Tibial artery (tissue), 4 donors: ENCODE measurements at regions not wholly inside any gene's neighbourhood (a gene's known extent, or its start where the extent isn't known, plus 50 kb on each side); places are given as distances from the start of the nearest gene placed in this dataset.

Source experiments
- DNase-seq, 2 donors: peaks; one replicate each; pipeline ENCODE4 v3.0.0-alpha.2; 2019
- H3K27ac ChIP-seq, 2 donors: fragments of 200-600 bp; sonication (generic) in 1 of 2; 1 replicate in 1 of 2; 2 replicates in 1 of 2; pipeline ENCODE4 v1.5.1; 2018 to 2019; ENCODE audit warnings: mild to moderate bottlenecking in 1 of 2
- H3K27me3 ChIP-seq, 2 donors: fragments of 200-600 bp; sonication (generic) in 1 of 2; one replicate each; pipeline versions ENCODE4 v1.5.1 to v1.6.0; 2016 to 2019
- H3K36me3 ChIP-seq, 3 donors: fragments of 200-600 bp; sonication (generic) in 2 of 3; one replicate each; pipeline ENCODE4 v1.5.1; 2016 to 2019; ENCODE audit warnings: mild to moderate bottlenecking in 2 of 3
- H3K4me1 ChIP-seq, 4 donors: fragments of 200-600 bp; sonication (generic) in 2 of 4; 1 replicate in 3 of 4; 2 replicates in 1 of 4; pipeline ENCODE4 v1.5.1; 2016 to 2019
- H3K4me3 ChIP-seq, 2 donors: fragments of 200-600 bp; sonication (generic) in 1 of 2; 1 replicate in 1 of 2; 2 replicates in 1 of 2; pipeline ENCODE4 v1.5.1; 2018 to 2019; ENCODE audit warnings: mild to moderate bottlenecking in 2 of 2
- H3K9me3 ChIP-seq, 3 donors: fragments of 200-600 bp; sonication (generic) in 1 of 3; one replicate each; pipeline ENCODE4 v1.5.1; 2016 to 2019
- CTCF ChIP-seq, 2 experiments: fragments of 200-600 bp in 1 of 2; fragments of 450-650 bp in 1 of 2; IDR thresholded peaks; one replicate each; pipeline ENCODE4 v1.5.1; 2017 to 2019; ENCODE audit warnings: antibody characterized with exemption in 2 of 2, mild to moderate bottlenecking in 1 of 2, moderate library complexity in 1 of 2
- intact Hi-C: fragments of 100-400 bp; cut with DNase I; formaldehyde crosslinking; loops from one replicate; pipeline ENCODE4 v1.15.0; 2023; ENCODE audit warnings: low total_unique reads

- H3K9me3 ChIP-seq: no peaks in the 10 kb centered on the region
- H3K4me1 ChIP-seq: peaks cover 0 to 15% (median 12%) of the 10 kb centered on the region in 4 donors
- H3K36me3 ChIP-seq: no peaks in the 10 kb centered on the region
- TF ChIP-seq CTCF (IDR thresholded peaks at IDR 0.05): no peak
- no peak for DNase-seq
- intact Hi-C loops: no loop called here
- no peak overlapping the region for H3K27ac ChIP-seq
- H3K27me3 ChIP-seq: peaks cover 0 to 29% of the 10 kb centered on the region in 2 donors
- no peak overlapping the region for H3K4me3 ChIP-seq
Measured at GRCh38 chr11:119580081-119580480, 148.9 kb downstream of the NECTIN1 start.

GRCh38 chr11:119578521-119579191 lies 150.3 kb downstream of the NECTIN1 start:
- DNase-seq: no peak
- no peak overlapping the region for H3K27ac ChIP-seq
- H3K27me3 ChIP-seq: peaks cover 0 to 16% of the 10 kb centered on the region in 2 donors
- H3K4me3 ChIP-seq: no peak overlapping the region
- no peaks in the 10 kb centered on the region for H3K36me3 ChIP-seq
- no peak for TF ChIP-seq CTCF (IDR thresholded peaks at IDR 0.05)
- intact Hi-C loops: no loop called here
- no peaks in the 10 kb centered on the region for H3K9me3 ChIP-seq
- peaks cover 0 to under 1% (median 0%) of the 10 kb centered on the region in 4 donors for H3K4me1 ChIP-seq

GRCh38 chr11:119573858-119574257 lies 150.9 kb upstream of the THY1 start:
- Histone ChIP-seq H3K4me1 (no peaks in the 10 kb centered on the region), H3K4me3 (no peak overlapping the region), H3K36me3 (no peaks in the 10 kb centered on the region), H3K27ac (no peak overlapping the region), H3K9me3 (no peaks in the 10 kb centered on the region), H3K27me3 (peaks cover 0 to 8% of the 10 kb centered on the region in 2 donors)
- intact Hi-C loops: no loop called here
- no peak for TF ChIP-seq CTCF (IDR thresholded peaks at IDR 0.05)
- DNase-seq: no peak

- Histone ChIP-seq H3K27ac (no peak overlapping the region), H3K4me3 (no peak overlapping the region), H3K4me1 (peaks cover 0 to 6% (median 0%) of the 10 kb centered on the region in 4 donors), H3K36me3 (no peaks in the 10 kb centered on the region), H3K27me3 (peaks cover 0 to 5% of the 10 kb centered on the region in 2 donors), H3K9me3 (no peaks in the 10 kb centered on the region)
- intact Hi-C loops: no loop called here
- DNase-seq: no peak
- no peak for TF ChIP-seq CTCF (IDR thresholded peaks at IDR 0.05)
Measured at GRCh38 chr11:119572481-119573424, 149.8 kb upstream of the THY1 start.

- H3K4me1 ChIP-seq: peaks cover 0 to 7% (median 0%) of the 10 kb centered on the region in 4 donors
- H3K27me3 ChIP-seq: no peaks in the 10 kb centered on the region
- no peak overlapping the region for H3K27ac ChIP-seq
- no peaks in the 10 kb centered on the region for H3K9me3 ChIP-seq
- TF ChIP-seq CTCF (IDR thresholded peaks at IDR 0.05): no peak
- no peak for DNase-seq
- H3K36me3 ChIP-seq: no peaks in the 10 kb centered on the region
- intact Hi-C loops: no loop called here
- no peak overlapping the region for H3K4me3 ChIP-seq
Measured at GRCh38 chr11:119571311-119571710, 148.3 kb upstream of the THY1 start.
